GM12872 (cell line): ENCODE measurements at regions not wholly inside any gene's neighbourhood (a gene's known extent, or its start where the extent isn't known, plus 50 kb on each side); places are given as distances from the start of the nearest gene placed in this dataset.

Experiments
- CTCF ChIP-seq: IDR thresholded peaks from 3 replicates; pipeline ENCODE4 v1.5.1; 2011; ENCODE audit warnings: low read depth, mild to moderate bottlenecking, low read length, moderate library complexity; ENCODE audit not compliant: insufficient read depth

GRCh38 chr4:158333820-158334219 lies 123.5 kb downstream of the TMEM144 start:
- no peak for TF ChIP-seq CTCF

DNA sequence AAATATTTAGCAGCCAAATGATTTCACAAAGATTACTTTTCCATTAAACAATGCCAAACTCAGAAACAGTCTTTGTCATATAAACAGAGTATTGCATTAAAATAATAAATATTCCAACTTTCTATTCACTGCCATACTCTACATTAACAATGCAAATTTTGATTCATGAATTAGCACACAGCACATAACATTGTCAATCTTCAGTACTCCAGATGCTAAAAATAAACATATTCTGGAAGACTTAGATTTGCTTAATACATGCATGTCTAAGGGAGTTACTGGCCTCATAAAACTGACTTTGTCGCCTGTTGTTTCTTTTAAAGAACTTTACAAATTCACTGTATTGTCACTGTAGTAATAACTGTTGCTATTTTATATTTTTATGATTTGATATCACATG lies 131.6 kb downstream of the TMEM144 start:
- TF ChIP-seq CTCF, result no peak

DNA sequence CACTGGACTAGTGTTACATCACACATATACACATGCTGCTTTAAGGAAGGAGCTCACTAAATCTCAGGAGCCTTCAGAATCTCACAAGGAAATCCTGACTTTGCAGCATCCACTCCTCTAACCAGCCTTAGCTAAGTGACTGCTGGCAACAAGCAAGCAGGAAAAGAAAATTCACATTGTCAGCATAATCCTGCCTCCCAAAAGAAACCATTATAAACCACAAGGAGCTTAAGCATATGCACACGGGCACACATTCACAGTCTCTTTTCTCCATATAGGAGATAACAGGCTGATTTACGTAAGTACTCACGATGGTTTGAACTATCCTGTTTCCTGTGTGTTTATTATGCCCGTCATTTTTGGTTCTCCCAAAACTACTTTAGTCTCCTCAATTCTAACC lies 136.3 kb downstream of the TMEM144 start:
- no peak for TF ChIP-seq CTCF

DNA sequence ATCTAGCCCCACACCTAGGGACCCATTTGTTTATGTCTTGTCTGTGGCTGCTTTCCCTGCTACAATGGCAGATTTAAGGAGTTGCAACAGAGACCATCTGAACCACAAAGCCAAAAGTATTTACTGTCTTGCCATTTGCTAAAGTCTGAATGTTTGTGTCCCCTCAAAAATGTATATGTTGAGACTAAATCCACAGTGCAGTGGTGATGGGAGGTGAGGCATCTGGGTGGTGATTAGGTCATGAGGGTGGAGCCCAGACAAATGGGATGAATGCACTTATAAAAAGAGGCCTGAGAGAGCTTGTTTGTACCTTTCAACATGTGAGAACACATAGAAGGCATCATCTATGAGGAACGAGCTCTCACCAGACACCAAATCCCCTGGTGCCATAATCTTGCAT lies 137.3 kb downstream of the TMEM144 start:
- TF ChIP-seq CTCF, result no peak

- no peak for TF ChIP-seq CTCF
Observed at GRCh38 chr4:158350161-158350560, 139.9 kb downstream of the TMEM144 start.

- TF ChIP-seq CTCF, result no peak
Observed at GRCh38 chr4:158353541-158354304, 143.4 kb downstream of the TMEM144 start.

DNA sequence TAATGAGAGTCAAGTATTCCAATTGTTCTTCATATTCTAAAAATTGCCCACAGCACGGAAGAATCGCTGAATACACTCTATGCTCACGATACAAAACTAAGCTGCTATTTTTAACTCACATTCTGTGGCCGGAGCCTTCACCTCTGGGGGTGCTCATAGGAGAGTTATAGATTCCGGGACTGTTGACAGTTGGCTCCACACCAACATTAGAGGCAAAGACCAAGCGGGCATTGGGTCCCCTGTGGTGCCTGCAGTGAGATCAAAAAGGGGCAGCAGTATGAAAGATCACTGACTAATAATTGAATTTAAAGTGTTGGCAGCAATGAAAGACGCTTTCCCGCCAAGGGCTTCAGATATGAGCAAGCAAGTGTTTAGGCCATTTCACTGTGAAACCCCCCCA lies 146.0 kb downstream of the TMEM144 start:
- no peak for TF ChIP-seq CTCF
